ENCODE measurements at regions not wholly inside any gene's neighbourhood (a gene's known extent, or its start where the extent isn't known, plus 50 kb on each side); places are given as distances from the start of the nearest gene placed in this dataset.

DNA sequence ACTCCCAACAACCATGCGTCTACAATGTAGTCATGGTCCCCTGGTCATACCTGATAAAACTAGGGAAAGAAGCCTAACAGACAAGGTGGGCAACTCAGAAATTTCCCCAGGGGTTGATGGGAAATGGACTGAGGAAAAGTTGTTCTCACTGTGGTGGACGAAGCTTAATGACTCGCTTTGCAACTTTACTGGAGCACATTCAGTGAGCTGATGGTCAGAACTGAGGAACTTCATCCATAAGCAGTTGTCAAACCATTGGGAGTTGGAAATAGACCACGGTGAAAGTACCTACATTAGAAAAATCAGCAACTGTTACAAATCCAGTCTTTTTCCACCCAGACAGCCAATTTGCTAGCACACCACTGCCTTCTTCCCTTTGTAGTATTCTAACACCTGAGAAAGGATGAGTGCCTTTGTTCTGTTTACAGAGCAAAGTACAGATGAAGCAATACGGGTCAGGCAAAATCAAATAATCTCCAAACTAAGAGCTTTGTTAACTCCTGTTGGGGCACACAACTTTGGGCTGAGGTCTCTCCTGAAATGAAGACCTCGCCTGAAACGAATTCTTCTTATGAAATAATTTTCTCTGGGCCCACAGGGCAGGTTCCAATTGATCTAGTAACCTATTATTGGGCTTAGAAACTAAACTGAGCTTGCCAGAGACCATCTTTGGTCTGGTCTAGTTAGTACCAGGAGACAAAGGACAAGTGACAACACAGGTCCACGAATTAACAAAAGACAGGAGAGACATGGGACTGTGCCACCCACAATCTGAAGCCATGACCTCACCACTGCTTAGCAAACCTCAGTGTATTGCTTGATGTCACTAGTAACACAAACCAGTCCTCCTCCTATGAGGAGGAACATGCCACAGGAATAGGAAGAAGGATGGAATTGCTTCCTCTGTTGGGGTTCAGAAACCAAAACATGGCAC is 58.9 kb upstream of the NFKB1 start:
- DNase-seq = no peak

DNA sequence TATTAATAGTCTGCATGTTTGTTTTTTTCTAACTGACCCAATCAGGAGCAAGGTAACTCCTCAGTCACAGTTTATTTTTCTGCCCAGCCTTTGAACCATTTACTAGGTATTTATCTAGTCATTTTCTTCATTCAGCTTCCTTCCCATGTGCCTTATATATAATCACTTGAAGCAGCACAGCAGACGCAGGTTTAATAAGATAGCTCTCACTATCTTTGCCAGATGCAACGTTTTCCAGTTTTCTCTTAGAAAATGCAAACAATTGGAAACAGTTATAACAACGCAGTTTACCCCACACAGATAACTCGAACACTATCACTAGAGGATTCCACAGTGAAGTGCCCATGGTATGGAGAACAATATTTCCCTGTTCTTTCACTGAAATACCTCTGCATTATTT is 56.4 kb upstream of the NFKB1 start:
- no peak for DNase-seq

DNA sequence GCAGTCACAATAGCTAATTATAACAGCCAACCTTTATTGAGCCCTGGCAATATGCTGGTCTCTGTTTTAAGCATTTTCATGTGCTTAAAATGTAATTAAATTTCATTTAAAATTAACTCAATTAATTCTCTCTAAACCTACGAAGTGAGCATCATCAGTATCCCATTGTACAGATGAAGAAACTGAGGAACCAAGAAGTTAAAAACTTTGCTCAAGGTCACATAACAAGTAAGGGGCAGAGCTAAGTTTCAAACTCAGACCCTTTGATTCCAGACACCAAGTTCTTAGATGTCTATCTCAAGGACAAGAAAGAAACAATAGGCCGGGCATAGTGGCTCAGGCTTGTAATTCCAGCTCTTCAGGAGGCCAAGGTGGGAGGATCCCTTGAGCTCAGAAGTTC is 55.9 kb upstream of the NFKB1 start:
- no peak for DNase-seq

GRCh38 chr4:102447413-102447812 is 53.7 kb upstream of the NFKB1 start:
- DNase-seq = no peak

GRCh38 chr4:102449751-102450352 is 51.3 kb upstream of the NFKB1 start:
- DNase-seq = peak; percentile 82

- no peak for DNase-seq
These were observed 49.9 kb upstream of the NFKB1 start for GRCh38 chr4:102451266-102451665.
